ENCODE measurements at regions not wholly inside any gene's neighbourhood (a gene's known extent, or its start where the extent isn't known, plus 50 kb on each side); places are given as distances from the start of the nearest gene placed in this dataset.

GRCh38 chr2:148578493-148578884, 66.1 kb upstream of the EPC2 start:
- H3K4me1 ChIP-seq (ENCODE audit: control insufficient read depth, insufficient read depth, low read length) = no peaks in the 10 kb centered on the region
- intact Hi-C loops (cut with micrococcal nuclease; ENCODE audit: unreplicated experiment) = no loop called here
- no TSS peak for BruUV-seq (replicated peaks)
- H3K9me3 ChIP-seq (ENCODE audit: control insufficient read depth, insufficient read depth, low read depth, low read length) = no peaks in the 10 kb centered on the region
- ChIA-PET POLR2A (no interaction called here), CTCF (no interaction called here)
- TF ChIP-seq REST (IDR thresholded peaks at IDR 0.05; ENCODE audit: insufficient read depth in 1 of 2, low read depth in 2 of 2, low read length in 1 of 2) (no peak), POLR2AphosphoS5 (IDR thresholded peaks at IDR 0.05; ENCODE audit: low read depth, low read length) (no peak), CTCF (IDR thresholded peaks at IDR 0.05) (no peak), TCF7L2 (IDR thresholded peaks at IDR 0.05; ENCODE audit: low read depth, low read length) (no peak), SIN3A (IDR thresholded peaks at IDR 0.05; ENCODE audit: borderline replicate concordance, insufficient read depth, low read depth, low read length) (no peak)
- H3K36me3 ChIP-seq (ENCODE audit: control insufficient read depth, insufficient read depth, low read length) = no peaks in the 10 kb centered on the region
- H3K4me3 ChIP-seq (ENCODE audit: low read depth in 2 of 2, low read length in 2 of 2) = no peak overlapping the region
- ATAC-seq (no peak), DNase-seq (ENCODE audit: low read depth, low spot score) (no peak)
- no peak overlapping the region for H3K27ac ChIP-seq (ENCODE audit: low read length)
- peaks cover 32% of the 10 kb centered on the region for H3K27me3 ChIP-seq (ENCODE audit: control insufficient read depth, insufficient read depth, low read length)
- in situ Hi-C loops (cut with HindIII; ENCODE audit: low pct_unique_long_range_greater_than_20kb, low sequenced_read_pairs) = no loop called here

GRCh38 chr2:148582679-148583511, 61.7 kb upstream of the EPC2 start:
- Histone ChIP-seq H3K27me3 (ENCODE audit: control insufficient read depth, insufficient read depth, low read length) (peaks cover 13% of the 10 kb centered on the region), H3K4me1 (ENCODE audit: control insufficient read depth, insufficient read depth, low read length) (no peaks in the 10 kb centered on the region), H3K9me3 (ENCODE audit: control insufficient read depth, insufficient read depth, low read depth, low read length) (no peaks in the 10 kb centered on the region), H3K4me3 (ENCODE audit: low read depth in 2 of 2, low read length in 2 of 2) (no peak overlapping the region), H3K27ac (ENCODE audit: low read length) (no peak overlapping the region), H3K36me3 (ENCODE audit: control insufficient read depth, insufficient read depth, low read length) (no peaks in the 10 kb centered on the region)
- ChIA-PET POLR2A (interaction anchor here (0.5 kb wide), 1 partner anchor 157 kb away, joined by 7 read pairs; no protein-coding TSS in a partner anchor), CTCF (no interaction called here)
- intact Hi-C loops (cut with micrococcal nuclease; ENCODE audit: unreplicated experiment) = no loop called here
- in situ Hi-C loops (cut with HindIII; ENCODE audit: low pct_unique_long_range_greater_than_20kb, low sequenced_read_pairs) = no loop called here
- no peak for TF ChIP-seq CTCF (IDR thresholded peaks at IDR 0.05)
- no peak for TF ChIP-seq REST (IDR thresholded peaks at IDR 0.05; ENCODE audit: insufficient read depth in 1 of 2, low read depth in 2 of 2, low read length in 1 of 2)
- no peak for TF ChIP-seq POLR2AphosphoS5 (IDR thresholded peaks at IDR 0.05; ENCODE audit: low read depth, low read length)
- TF ChIP-seq SIN3A (IDR thresholded peaks at IDR 0.05; ENCODE audit: borderline replicate concordance, insufficient read depth, low read depth, low read length) = no peak
- TF ChIP-seq TCF7L2 (IDR thresholded peaks at IDR 0.05; ENCODE audit: low read depth, low read length) = no peak
- no peak for DNase-seq (ENCODE audit: low read depth, low spot score)
- no TSS peak for BruUV-seq (replicated peaks)
- no peak for ATAC-seq

Measured in Panc1 (cell line).